ENCODE measurements at regions not wholly inside any gene's neighbourhood (a gene's known extent, or its start where the extent isn't known, plus 50 kb on each side); places are given as distances from the start of the nearest gene placed in this dataset.

DNA sequence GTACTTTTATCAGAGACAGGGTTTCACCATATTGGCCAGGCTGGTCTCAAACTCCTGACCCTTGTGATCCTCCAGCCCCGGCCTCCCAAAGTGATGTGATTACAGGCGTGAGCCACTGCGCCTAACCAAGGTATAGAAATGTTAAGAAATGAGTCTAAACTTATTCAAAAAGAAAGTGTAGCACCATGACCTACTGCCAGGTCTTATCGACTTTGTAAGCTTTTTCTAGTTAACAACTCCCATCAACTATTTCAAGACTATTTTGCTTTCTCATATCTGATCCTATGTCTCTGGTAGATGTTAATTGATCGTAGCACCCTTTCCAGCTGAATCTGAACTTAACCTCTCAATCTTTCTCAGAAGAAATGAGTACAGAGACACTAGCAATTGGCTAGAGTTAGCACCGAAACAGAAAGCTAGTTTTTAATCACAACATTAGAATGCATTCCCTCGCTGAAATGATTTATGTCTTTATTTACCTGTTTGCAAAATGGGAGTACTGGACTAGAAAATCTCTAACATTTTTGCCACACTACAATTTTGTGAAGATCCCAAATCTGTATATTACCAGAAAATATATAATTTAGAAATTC lies 114.0 kb upstream of the HGF start:
- TF ChIP-seq, protein P1, sequence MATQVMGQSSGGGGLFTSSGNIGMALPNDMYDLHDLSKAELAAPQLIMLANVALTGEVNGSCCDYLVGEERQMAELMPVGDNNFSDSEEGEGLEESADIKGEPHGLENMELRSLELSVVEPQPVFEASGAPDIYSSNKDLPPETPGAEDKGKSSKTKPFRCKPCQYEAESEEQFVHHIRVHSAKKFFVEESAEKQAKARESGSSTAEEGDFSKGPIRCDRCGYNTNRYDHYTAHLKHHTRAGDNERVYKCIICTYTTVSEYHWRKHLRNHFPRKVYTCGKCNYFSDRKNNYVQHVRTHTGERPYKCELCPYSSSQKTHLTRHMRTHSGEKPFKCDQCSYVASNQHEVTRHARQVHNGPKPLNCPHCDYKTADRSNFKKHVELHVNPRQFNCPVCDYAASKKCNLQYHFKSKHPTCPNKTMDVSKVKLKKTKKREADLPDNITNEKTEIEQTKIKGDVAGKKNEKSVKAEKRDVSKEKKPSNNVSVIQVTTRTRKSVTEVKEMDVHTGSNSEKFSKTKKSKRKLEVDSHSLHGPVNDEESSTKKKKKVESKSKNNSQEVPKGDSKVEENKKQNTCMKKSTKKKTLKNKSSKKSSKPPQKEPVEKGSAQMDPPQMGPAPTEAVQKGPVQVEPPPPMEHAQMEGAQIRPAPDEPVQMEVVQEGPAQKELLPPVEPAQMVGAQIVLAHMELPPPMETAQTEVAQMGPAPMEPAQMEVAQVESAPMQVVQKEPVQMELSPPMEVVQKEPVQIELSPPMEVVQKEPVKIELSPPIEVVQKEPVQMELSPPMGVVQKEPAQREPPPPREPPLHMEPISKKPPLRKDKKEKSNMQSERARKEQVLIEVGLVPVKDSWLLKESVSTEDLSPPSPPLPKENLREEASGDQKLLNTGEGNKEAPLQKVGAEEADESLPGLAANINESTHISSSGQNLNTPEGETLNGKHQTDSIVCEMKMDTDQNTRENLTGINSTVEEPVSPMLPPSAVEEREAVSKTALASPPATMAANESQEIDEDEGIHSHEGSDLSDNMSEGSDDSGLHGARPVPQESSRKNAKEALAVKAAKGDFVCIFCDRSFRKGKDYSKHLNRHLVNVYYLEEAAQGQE (IDR thresholded peaks at IDR 0.05; ENCODE audit: insufficient read depth in 1 of 2, low read depth in 2 of 2, low read length in 2 of 2) = no peak
- no peak for TF ChIP-seq SIN3A (IDR thresholded peaks at IDR 0.05; ENCODE audit: borderline replicate concordance, insufficient read depth, low read length)
